GM10266 (cell line): ENCODE measurements at regions not wholly inside any gene's neighbourhood (a gene's known extent, or its start where the extent isn't known, plus 50 kb on each side); places are given as distances from the start of the nearest gene placed in this dataset.
A peak's percentile ranks its signal among the peaks of the same experiment; 100 is the strongest.
"Not testable (repeated sequence)": the region's sequence is repeated elsewhere in the genome, so short reads cannot be mapped to it uniquely, and the experiment has no call there.

ENCODE experiments used
- DNase-seq: peaks from one replicate; pipeline ENCODE4 v3.0.0; 2012; ENCODE audit errors: extremely low spot score
- TF ChIP-seq, protein P1 (sequence below): IDR thresholded peaks from 2 replicates; pipeline ENCODE4 v1.5.1; 2012; ENCODE audit warnings: mild to moderate bottlenecking, low read depth; ENCODE audit not compliant: control insufficient read depth, insufficient read depth; ENCODE audit errors: missing control alignments

GRCh38 chr6:68114463-68115047 lies 520.5 kb upstream of the ADGRB3 start:
- no peak for DNase-seq
- TF ChIP-seq, protein P1, sequence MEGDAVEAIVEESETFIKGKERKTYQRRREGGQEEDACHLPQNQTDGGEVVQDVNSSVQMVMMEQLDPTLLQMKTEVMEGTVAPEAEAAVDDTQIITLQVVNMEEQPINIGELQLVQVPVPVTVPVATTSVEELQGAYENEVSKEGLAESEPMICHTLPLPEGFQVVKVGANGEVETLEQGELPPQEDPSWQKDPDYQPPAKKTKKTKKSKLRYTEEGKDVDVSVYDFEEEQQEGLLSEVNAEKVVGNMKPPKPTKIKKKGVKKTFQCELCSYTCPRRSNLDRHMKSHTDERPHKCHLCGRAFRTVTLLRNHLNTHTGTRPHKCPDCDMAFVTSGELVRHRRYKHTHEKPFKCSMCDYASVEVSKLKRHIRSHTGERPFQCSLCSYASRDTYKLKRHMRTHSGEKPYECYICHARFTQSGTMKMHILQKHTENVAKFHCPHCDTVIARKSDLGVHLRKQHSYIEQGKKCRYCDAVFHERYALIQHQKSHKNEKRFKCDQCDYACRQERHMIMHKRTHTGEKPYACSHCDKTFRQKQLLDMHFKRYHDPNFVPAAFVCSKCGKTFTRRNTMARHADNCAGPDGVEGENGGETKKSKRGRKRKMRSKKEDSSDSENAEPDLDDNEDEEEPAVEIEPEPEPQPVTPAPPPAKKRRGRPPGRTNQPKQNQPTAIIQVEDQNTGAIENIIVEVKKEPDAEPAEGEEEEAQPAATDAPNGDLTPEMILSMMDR = no peak

DNA sequence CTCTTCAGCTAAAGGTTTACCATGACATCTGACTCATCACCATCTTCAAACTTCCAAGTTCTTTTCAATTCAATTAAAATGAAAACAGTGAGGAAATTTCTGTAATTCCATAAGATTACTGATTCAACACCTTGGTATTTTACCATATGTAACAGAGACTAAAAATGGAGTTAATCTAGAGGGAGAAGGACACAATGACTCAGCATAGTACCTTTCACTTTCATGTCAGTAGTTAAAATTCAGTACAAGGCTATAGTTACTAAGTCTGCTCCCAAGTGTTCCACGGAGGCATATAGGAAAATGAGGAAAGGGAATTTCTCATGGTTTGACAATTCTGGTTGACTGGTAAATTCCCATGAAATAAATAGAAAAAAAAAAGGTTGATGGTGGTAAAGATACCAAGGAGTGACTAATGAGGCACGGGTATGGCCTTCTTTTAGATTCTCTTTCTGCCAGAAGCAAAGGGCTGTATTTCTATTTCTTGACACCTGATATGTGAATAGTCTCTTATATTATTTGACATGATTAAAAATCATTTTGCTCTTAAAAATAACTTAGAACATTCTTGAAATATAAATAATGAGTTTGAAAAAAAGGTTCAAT lies 526.7 kb upstream of the ADGRB3 start:
- TF ChIP-seq, protein P1 = no peak
- DNase-seq = peak; percentile 6

GRCh38 chr6:68094070-68094469 lies 541.0 kb upstream of the ADGRB3 start:
- TF ChIP-seq, protein P1 = peak; percentile 1
- DNase-seq = peak; percentile 3

DNA sequence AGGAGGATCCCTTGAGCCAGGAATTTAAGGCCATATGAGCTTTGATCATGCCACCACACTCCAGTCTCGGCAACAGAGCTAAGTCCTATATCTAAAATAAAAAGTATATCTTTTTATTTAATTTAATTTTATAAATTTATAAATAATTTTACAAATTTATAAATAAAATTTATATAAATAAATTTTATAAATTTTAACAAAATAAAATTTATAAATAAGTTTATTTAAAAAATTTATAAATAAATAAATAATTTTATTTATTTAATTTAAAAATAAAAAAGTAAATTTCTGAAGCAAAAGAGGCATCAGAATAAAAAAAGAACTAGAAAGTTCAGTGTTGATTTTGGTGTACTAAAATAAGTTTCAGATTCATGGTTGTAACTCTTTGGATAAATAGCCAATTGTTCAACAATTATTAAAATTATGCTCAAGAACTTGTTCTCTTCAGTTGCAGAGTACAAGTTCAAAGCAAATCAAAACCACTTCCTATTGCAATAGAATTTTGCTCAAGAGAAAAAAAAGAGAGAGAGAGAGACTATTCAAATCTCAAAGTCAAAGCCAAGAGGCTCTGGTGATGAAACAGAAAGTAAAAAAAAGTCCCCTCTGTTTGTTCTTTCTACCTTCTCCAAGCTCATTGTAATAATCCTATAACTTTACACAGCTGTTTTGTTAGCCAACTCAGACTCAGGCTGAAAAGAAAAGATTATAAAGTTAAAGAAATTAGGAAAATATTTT lies 547.5 kb upstream of the ADGRB3 start:
- TF ChIP-seq, protein P1 = no peak
- DNase-seq = peak; percentile 23

DNA sequence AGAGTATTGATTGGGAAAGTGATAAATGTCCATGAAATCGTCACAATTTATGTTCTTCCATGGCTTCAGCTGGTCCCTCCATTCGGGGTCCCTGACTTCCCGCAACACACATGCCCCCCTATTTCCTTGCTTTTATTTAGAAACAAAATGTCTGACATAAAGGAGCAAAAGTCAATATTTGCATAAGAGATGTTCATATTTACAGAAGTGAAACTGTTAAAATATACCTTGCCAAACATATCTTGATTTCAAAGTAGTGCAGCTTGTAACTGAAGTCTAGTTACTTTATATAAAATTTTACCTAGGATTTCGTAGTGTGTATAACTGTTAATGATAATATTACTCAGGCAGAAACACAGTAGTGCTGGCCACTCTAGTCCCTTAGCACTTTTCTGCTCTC lies 548.9 kb upstream of the ADGRB3 start:
- DNase-seq = no peak
- TF ChIP-seq, protein P1 = no peak

- not testable (repeated sequence) for DNase-seq
These were observed 549.5 kb upstream of the ADGRB3 start for GRCh38 chr6:68085599-68085998.

- no peak for DNase-seq
These were observed 553.0 kb upstream of the ADGRB3 start for GRCh38 chr6:68082086-68082485.

More at GRCh38 chr6:68082086-68082485, 553.0 kb upstream of the ADGRB3 start:
- TF ChIP-seq, protein P1 = no peak
